ENCODE measurements at regions not wholly inside any gene's neighbourhood (a gene's known extent, or its start where the extent isn't known, plus 50 kb on each side); places are given as distances from the start of the nearest gene placed in this dataset.
"Not testable (repeated sequence)": the region's sequence is repeated elsewhere in the genome, so short reads cannot be mapped to it uniquely, and the experiment has no call there.

DNA sequence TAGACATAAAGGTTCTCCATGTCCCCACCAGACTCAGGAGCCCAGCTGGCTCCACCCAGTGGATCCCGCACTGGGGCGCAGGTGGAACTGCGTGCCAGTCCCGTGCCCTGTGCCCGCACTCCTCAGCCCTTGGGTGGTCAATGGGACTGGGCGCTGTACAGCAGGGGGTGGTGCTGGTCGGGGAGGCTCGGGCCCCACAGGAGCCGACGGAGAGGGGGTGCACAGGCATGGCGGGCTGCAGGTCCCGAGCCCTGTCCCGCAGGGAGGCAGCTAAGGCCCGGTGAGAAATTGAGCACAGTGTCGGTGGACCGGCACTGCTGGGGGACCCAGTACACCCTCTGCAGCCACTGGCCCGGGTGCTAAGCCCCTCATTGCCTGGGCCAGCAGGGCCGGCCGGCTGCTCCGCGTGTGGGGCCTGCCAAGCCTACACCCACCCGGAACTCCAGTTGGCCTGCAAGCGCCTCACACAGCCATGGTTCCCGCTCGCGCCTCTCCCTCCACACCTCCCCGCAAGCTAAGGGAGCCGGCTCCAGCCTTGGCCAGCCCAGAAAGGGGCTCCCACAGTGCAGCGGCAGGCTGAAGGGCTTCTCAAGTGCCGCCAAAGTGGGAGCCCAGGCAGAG, 832.9 kb downstream of the CENPC start:
- TF ChIP-seq, protein P1, sequence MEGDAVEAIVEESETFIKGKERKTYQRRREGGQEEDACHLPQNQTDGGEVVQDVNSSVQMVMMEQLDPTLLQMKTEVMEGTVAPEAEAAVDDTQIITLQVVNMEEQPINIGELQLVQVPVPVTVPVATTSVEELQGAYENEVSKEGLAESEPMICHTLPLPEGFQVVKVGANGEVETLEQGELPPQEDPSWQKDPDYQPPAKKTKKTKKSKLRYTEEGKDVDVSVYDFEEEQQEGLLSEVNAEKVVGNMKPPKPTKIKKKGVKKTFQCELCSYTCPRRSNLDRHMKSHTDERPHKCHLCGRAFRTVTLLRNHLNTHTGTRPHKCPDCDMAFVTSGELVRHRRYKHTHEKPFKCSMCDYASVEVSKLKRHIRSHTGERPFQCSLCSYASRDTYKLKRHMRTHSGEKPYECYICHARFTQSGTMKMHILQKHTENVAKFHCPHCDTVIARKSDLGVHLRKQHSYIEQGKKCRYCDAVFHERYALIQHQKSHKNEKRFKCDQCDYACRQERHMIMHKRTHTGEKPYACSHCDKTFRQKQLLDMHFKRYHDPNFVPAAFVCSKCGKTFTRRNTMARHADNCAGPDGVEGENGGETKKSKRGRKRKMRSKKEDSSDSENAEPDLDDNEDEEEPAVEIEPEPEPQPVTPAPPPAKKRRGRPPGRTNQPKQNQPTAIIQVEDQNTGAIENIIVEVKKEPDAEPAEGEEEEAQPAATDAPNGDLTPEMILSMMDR (IDR thresholded peaks at IDR 0.05 in 8 of 11, conservative IDR thresholded peaks at IDR 0.05 in 3 of 11), result not testable (repeated sequence)
- TF ChIP-seq POLR2A, POLR2AphosphoS5 (IDR thresholded peaks at IDR 0.05): not testable (repeated sequence)
